ENCODE measurements at regions not wholly inside any gene's neighbourhood (a gene's known extent, or its start where the extent isn't known, plus 50 kb on each side); places are given as distances from the start of the nearest gene placed in this dataset.

DNA sequence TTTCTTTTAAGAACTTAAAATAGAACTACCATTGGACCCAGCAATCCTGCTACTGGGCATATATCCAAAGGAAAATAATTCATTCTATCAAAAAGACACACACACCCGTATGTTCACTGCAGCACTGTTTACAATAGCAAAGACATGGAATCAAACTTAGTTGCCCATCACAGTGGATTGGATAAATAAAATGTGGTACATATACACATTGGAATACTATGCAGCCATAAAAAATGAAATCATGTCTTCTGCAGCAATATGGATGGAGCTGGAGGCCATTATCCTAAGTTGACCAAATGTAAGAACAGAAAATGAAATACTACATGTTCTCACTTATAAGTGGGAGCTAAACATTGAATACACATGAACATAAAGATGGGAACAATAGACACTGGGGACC is 585.3 kb upstream of the USP24 start:
- TF ChIP-seq, protein P1, sequence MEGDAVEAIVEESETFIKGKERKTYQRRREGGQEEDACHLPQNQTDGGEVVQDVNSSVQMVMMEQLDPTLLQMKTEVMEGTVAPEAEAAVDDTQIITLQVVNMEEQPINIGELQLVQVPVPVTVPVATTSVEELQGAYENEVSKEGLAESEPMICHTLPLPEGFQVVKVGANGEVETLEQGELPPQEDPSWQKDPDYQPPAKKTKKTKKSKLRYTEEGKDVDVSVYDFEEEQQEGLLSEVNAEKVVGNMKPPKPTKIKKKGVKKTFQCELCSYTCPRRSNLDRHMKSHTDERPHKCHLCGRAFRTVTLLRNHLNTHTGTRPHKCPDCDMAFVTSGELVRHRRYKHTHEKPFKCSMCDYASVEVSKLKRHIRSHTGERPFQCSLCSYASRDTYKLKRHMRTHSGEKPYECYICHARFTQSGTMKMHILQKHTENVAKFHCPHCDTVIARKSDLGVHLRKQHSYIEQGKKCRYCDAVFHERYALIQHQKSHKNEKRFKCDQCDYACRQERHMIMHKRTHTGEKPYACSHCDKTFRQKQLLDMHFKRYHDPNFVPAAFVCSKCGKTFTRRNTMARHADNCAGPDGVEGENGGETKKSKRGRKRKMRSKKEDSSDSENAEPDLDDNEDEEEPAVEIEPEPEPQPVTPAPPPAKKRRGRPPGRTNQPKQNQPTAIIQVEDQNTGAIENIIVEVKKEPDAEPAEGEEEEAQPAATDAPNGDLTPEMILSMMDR (conservative IDR thresholded peaks at IDR 0.05; ENCODE audit: low read length): no peak
- no peak for TF ChIP-seq EZH2phosphoT487 (IDR thresholded peaks at IDR 0.05; ENCODE audit: borderline replicate concordance)

Data from Loucy (cell line).